ENCODE measurements at regions not wholly inside any gene's neighbourhood (a gene's known extent, or its start where the extent isn't known, plus 50 kb on each side); places are given as distances from the start of the nearest gene placed in this dataset.
"Not testable (repeated sequence)": the region's sequence is repeated elsewhere in the genome, so short reads cannot be mapped to it uniquely, and the experiment has no call there.

DNA sequence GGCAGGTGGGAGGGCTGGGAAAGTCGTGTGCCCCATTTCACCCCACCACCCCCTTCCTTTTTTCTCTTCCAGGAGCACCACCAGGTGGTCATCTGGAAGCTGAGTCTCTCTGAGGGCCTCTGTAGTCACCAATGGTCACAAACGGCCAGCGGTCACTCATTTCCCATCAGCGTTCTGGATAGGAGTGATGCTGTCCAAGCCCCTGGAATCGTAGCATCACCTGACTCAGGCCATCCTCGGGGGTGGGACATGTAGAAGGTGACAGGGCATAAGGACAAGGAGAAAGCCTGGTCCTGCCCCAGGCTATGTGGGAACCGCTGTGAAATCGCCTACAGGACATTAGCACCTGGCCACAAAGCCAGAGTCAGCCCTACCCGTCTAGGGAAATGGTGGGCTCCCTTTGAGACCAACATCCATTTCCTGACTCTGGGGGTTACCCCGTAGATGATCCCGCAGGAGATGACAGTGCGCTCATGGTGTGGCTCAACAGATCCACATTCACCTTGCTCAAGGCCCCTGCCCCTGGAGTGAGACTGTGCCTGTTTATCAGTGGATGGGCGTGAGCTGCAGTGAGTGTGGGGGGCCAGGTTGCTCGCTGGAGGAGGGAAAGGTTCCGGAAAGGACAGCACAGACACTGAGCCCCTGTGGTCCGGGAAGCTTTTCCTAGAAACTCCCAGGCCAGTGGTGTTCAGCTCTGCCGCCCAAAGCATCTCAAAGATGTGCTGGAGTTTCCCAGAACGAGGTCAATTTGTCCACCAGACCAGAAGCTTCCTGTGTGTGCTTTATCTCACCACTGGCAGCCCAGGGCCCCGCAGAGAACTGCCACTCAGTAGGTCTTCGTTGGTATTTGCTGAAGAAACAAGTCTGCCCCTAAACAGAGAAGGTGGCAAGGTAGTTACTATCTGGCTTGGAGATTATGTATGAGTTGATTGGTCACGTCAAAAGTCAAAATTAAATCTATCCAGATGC, 61.1 kb upstream of the UNC5A start:
- no peak for DNase-seq

- no peak for DNase-seq
Observed at GRCh38 chr5:176750144-176750543, 60.2 kb upstream of the UNC5A start.

GRCh38 chr5:176754376-176754973, 55.9 kb upstream of the UNC5A start:
- DNase-seq, result no peak

DNA sequence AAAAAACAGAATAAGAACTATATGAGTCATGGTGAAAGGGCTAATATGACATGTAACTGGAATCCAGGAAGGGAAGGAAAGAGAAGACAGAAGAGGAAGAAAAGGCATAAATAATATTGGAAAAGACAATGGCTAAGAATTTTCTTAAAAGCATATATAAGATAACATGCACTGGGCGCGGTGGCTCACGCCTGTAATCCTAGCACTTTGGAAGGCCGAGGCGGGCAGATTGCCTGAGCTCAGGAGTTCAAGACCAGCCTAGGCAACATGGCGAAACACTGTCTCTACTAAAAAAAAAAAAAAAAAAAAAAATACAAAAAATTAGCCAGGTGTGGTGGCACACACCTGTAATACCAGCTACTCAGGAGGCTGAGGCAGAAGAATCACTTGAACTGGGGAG, 54.8 kb upstream of the UNC5A start:
- DNase-seq, result not testable (repeated sequence)

DNA sequence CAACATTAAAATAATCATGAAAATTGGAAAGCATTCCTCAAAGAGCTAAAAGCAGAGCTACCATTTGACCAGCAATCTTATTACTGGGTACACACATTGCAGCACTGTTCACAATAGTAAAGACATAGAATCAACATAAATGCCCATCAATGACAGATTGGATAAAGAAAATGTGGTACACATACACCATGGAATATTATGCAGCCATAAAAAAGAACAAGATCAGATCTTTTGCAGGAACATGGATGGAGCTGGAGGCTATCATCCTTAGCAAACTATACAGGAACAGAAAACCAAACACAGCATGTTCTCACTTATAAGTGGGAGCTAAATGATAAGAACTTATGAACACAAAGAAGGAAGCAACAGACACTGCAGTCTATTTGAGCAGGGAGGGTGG, 52.8 kb upstream of the UNC5A start:
- not testable (repeated sequence) for DNase-seq
